ENCODE measurements at regions not wholly inside any gene's neighbourhood (a gene's known extent, or its start where the extent isn't known, plus 50 kb on each side); places are given as distances from the start of the nearest gene placed in this dataset.
"Not testable (repeated sequence)": the region's sequence is repeated elsewhere in the genome, so short reads cannot be mapped to it uniquely, and the experiment has no call there.

GRCh38 chr1:191457889-191458288, 700.4 kb upstream of the RGS18 start:
- no peak overlapping the region for H3K4me3 Mint-ChIP-seq
- ATAC-seq, result no peak
- DNase-seq, result no peak
- no peak overlapping the region for H3K27ac Mint-ChIP-seq
- POLR2A ChIA-PET, result no interaction called here
- peaks cover 0 to 14% (median 6%) of the 10 kb centered on the region in 9 donors for H3K9me3 Mint-ChIP-seq
- no peaks in the 10 kb centered on the region for H3K4me1 Mint-ChIP-seq
- no peaks in the 10 kb centered on the region for H3K36me3 Mint-ChIP-seq
- no peaks in the 10 kb centered on the region for H3K27me3 Mint-ChIP-seq

DNA sequence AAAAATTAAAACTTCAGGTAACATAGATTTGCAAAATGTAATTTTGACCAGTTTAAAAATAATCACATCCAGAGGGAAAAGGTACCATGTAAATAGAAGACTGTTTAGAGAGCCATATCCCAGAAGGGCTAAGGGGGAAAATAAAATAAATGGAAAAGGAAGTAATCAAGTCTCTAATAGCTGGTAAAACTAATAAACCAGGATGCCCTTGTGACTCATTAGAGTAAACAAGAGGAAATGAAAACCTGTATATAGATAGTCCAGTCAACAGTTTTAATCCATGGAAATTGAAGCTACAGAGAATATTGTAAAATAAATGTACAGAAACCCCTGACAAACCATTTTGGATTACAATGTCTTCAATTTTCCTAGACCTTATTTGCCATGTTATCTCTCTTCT, 698.0 kb upstream of the RGS18 start:
- no peak for ATAC-seq

GRCh38 chr1:191483988-191484387, 674.3 kb upstream of the RGS18 start:
- H3K4me1 Mint-ChIP-seq, result no peaks in the 10 kb centered on the region
- no peak for ATAC-seq
- no peak for DNase-seq
- no peak overlapping the region for H3K4me3 Mint-ChIP-seq
- POLR2A ChIA-PET, result no interaction called here
- H3K36me3 Mint-ChIP-seq, result no peaks in the 10 kb centered on the region
- no peaks in the 10 kb centered on the region for H3K27me3 Mint-ChIP-seq
- H3K9me3 Mint-ChIP-seq, result peaks cover 0 to 28% (median 7%) of the 10 kb centered on the region in 9 donors
- H3K27ac Mint-ChIP-seq, result no peak overlapping the region

More for the DNA sequence above, 698.0 kb upstream of the RGS18 start:
- DNase-seq, result no peak
- no peaks in the 10 kb centered on the region for H3K36me3 Mint-ChIP-seq
- no peak overlapping the region for H3K27ac Mint-ChIP-seq
- H3K9me3 Mint-ChIP-seq, result peaks cover 1 to 14% (median 4%) of the 10 kb centered on the region in 9 donors
- POLR2A ChIA-PET, result no interaction called here
- H3K27me3 Mint-ChIP-seq, result no peaks in the 10 kb centered on the region
- no peaks in the 10 kb centered on the region for H3K4me1 Mint-ChIP-seq
- H3K4me3 Mint-ChIP-seq, result no peak overlapping the region

DNA sequence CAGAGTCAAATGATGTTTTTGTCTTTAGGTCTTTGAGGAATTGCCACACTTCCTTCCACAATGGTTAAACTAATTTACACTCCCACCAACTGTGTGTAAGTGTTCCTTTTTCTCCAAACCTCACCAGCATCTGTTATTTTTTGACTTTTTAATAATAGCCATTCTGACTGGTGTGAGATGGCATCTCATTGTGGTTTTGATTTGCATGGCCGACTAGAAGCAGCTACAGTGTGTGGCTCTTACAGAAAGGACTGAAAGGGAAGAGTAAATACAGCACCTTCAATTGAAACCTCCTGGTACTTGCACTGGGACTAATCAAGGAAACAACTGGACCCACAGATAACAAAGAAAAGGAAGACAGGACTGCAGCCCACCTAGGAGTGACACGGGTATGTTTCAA, 668.0 kb upstream of the RGS18 start:
- H3K27me3 Mint-ChIP-seq, result no peaks in the 10 kb centered on the region
- DNase-seq (no peak), ATAC-seq (no peak)
- POLR2A ChIA-PET, result no interaction called here
- no peaks in the 10 kb centered on the region for H3K4me1 Mint-ChIP-seq
- no peak overlapping the region for H3K4me3 Mint-ChIP-seq
- H3K9me3 Mint-ChIP-seq, result peaks cover 5 to 45% (median 13%) of the 10 kb centered on the region in 9 donors
- H3K27ac Mint-ChIP-seq, result no peak overlapping the region
- no peaks in the 10 kb centered on the region for H3K36me3 Mint-ChIP-seq

- DNase-seq (no peak), ATAC-seq (no peak)
- Mint-ChIP-seq H3K4me3 (no peak overlapping the region), H3K4me1 (no peaks in the 10 kb centered on the region), H3K9me3 (peaks cover 0 to 21% (median 8%) of the 10 kb centered on the region in 9 donors), H3K36me3 (no peaks in the 10 kb centered on the region), H3K27me3 (no peaks in the 10 kb centered on the region), H3K27ac (no peak overlapping the region)
- POLR2A ChIA-PET, result no interaction called here
These were observed 663.2 kb upstream of the RGS18 start for GRCh38 chr1:191495040-191495439.

DNA sequence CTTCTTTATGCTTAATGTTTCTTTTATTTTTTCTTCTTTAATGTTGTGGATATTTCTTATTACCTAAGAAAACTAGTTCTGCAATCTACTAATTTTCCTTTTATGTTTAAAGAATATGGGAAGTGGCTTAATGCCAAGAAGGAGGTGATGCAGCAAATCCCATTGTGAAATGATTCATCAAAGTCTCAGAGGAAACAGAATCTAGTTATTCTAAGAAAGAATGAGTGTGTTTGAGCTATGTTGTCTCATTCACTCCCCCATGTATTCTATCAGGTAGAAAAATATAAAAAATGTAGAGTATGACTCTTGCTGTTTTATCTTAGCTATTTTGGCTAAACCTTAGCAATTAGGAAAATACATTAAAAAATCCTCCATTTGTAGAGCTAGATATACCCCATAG, 659.9 kb upstream of the RGS18 start:
- POLR2A ChIA-PET, result no interaction called here
- Mint-ChIP-seq H3K27ac (no peak overlapping the region), H3K4me1 (no peaks in the 10 kb centered on the region), H3K9me3 (peaks cover 0 to 8% (median 2%) of the 10 kb centered on the region in 9 donors), H3K4me3 (no peak overlapping the region), H3K27me3 (no peaks in the 10 kb centered on the region), H3K36me3 (no peaks in the 10 kb centered on the region)
- ATAC-seq (no peak), DNase-seq (no peak)

- peaks cover 0 to 8% (median 0%) of the 10 kb centered on the region in 9 donors for H3K9me3 Mint-ChIP-seq
- H3K27ac Mint-ChIP-seq, result no peak overlapping the region
- H3K4me3 Mint-ChIP-seq, result no peak overlapping the region
- no peaks in the 10 kb centered on the region for H3K4me1 Mint-ChIP-seq
- POLR2A ChIA-PET, result no interaction called here
- ATAC-seq (no peak), DNase-seq (no peak)
- H3K36me3 Mint-ChIP-seq, result no peaks in the 10 kb centered on the region
- H3K27me3 Mint-ChIP-seq, result no peaks in the 10 kb centered on the region
These were observed 659.4 kb upstream of the RGS18 start for GRCh38 chr1:191498825-191499224.

DNA sequence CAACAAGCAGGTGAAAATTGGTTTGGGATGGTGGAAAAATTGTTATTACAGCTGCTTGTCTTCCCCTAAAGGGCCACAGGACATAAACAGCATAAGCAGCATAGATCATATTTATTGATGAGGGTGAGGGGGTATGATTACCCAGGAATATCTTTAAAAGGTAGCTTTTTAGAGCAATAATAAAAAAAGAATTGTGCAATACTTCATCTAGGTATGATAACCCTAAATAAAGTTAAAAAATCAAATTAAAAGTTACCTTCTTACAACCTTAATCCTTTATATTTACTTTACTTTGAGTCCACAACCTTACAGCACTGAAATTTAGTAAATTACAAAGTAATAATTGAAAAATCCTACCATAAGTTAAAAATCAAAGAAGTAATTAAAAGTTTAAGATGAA, 653.3 kb upstream of the RGS18 start:
- ATAC-seq (no peak), DNase-seq (no peak)
- H3K27ac Mint-ChIP-seq, result no peak overlapping the region
- peaks cover 0 to 14% (median 3%) of the 10 kb centered on the region in 9 donors for H3K9me3 Mint-ChIP-seq
- POLR2A ChIA-PET, result no interaction called here
- H3K36me3 Mint-ChIP-seq, result no peaks in the 10 kb centered on the region
- no peaks in the 10 kb centered on the region for H3K4me1 Mint-ChIP-seq
- H3K4me3 Mint-ChIP-seq, result no peak overlapping the region
- H3K27me3 Mint-ChIP-seq, result no peaks in the 10 kb centered on the region

- POLR2A ChIA-PET, result no interaction called here
- Mint-ChIP-seq H3K27ac (no peak overlapping the region), H3K36me3 (peaks cover 0 to 9% (median 0%) of the 10 kb centered on the region in 3 donors), H3K27me3 (no peaks in the 10 kb centered on the region), H3K9me3 (peaks cover 2 to 20% (median 14%) of the 10 kb centered on the region in 9 donors), H3K4me1 (no peaks in the 10 kb centered on the region), H3K4me3 (no peak overlapping the region)
- no peak for ATAC-seq
- no peak for DNase-seq
These were observed 650.0 kb upstream of the RGS18 start for GRCh38 chr1:191508239-191508638.

DNA sequence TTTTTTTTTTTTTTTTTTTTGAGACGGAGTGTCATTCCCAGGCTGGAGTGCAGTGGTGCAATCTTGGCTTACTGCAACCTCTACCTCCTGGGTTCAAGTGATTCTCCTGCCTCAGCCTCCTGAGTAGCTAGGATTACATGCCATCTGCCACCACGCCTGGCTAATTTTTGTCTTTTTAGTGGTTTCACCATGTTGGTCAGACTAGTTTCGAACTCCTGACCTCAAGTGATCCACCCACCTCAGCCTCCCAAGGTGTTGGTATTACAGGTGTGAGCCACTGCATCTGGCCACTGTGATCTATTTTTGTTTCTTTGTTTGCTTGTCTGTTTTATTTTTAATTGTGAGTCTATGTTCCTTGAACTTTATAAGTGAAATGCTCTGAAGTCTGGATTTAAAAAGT, 646.8 kb upstream of the RGS18 start:
- ATAC-seq, H3K4me3 Mint-ChIP-seq, H3K36me3 Mint-ChIP-seq, POLR2A ChIA-PET, DNase-seq, H3K27ac Mint-ChIP-seq, H3K4me1 Mint-ChIP-seq, H3K27me3 Mint-ChIP-seq: not testable (repeated sequence)
- peaks cover 10 to 28% (median 19%) of the 10 kb centered on the region in 9 donors for H3K9me3 Mint-ChIP-seq

GRCh38 chr1:191517826-191518225, 640.4 kb upstream of the RGS18 start:
- peaks cover 5 to 27% (median 10%) of the 10 kb centered on the region in 9 donors for H3K9me3 Mint-ChIP-seq
- ATAC-seq, result no peak

DNA sequence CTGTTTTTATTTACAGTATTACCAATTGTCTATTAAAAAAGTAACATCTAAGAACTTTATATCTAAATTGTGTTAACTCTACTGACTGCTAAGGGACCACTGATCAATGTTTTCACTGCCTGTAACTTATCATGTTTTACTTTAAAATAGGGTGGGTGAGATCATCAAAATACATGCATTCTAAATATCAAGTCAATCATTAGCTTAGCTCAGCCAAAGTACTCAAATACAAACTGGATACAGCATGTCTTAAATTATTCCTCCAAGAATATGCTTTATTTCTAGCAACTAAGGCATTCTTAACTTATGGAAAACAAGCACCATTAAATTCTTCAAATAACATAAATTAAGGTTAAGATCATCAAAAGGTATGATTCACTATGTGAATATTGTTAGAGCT, 638.7 kb upstream of the RGS18 start:
- Mint-ChIP-seq H3K27ac (no peak overlapping the region), H3K4me1 (no peaks in the 10 kb centered on the region), H3K36me3 (no peaks in the 10 kb centered on the region), H3K27me3 (no peaks in the 10 kb centered on the region), H3K9me3 (peaks cover 4 to 18% (median 5%) of the 10 kb centered on the region in 9 donors), H3K4me3 (no peak overlapping the region)
- DNase-seq, result no peak
- POLR2A ChIA-PET, result no interaction called here
- ATAC-seq, result no peak

More at GRCh38 chr1:191517826-191518225, 640.4 kb upstream of the RGS18 start:
- POLR2A ChIA-PET, result no interaction called here
- no peak overlapping the region for H3K27ac Mint-ChIP-seq
- no peaks in the 10 kb centered on the region for H3K27me3 Mint-ChIP-seq
- H3K4me3 Mint-ChIP-seq, result no peak overlapping the region
- H3K4me1 Mint-ChIP-seq, result no peaks in the 10 kb centered on the region
- DNase-seq, result no peak
- peaks cover 0 to under 1% (median 0%) of the 10 kb centered on the region in 3 donors for H3K36me3 Mint-ChIP-seq

DNA sequence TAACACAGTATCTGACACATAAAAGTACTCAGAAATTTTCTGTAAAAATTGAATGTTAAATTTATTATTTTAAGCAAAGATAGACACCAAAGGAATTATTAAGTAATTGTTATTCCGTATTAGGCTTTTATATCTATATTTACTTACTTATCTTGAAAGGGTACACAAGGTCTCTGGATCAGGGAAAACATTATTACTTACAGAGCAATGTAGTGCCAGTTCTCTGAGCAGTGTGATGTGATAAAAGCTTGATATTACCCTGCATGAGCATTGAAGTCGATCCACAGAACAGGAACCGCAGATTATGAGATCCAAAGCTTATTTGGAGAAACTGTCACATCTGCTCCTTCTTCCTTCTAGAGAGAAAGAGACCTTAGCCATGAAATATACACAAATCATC, 637.9 kb upstream of the RGS18 start:
- Mint-ChIP-seq H3K27ac (no peak overlapping the region), H3K9me3 (peaks cover 4 to 18% (median 5%) of the 10 kb centered on the region in 9 donors), H3K4me3 (no peak overlapping the region), H3K36me3 (no peaks in the 10 kb centered on the region), H3K4me1 (no peaks in the 10 kb centered on the region), H3K27me3 (no peaks in the 10 kb centered on the region)
- DNase-seq (no peak), ATAC-seq (no peak)
- POLR2A ChIA-PET, result no interaction called here

DNA sequence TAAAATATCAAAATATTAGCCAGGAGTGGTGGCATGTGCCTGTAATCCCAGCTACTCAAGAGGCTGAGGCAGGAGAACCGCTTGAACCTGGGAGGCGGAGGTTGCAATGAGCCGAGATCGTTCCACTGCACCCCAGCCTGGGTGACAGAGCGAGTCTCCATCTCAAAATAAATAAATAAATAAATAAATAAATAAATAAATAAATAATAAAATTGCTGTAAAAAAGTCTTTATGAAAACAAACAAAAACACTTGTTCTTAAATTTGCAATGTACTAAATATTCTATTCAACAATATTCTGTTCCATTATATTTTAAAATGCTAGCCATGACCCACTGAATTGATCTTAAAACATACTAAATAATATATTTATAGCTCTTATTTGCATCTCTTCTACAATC, 632.3 kb upstream of the RGS18 start:
- H3K27ac Mint-ChIP-seq, POLR2A ChIA-PET, ATAC-seq, H3K4me3 Mint-ChIP-seq, H3K4me1 Mint-ChIP-seq, H3K27me3 Mint-ChIP-seq, DNase-seq, H3K36me3 Mint-ChIP-seq: not testable (repeated sequence)
- peaks cover 0 to 29% (median 6%) of the 10 kb centered on the region in 9 donors for H3K9me3 Mint-ChIP-seq
